ENCODE measurements at regions not wholly inside any gene's neighbourhood (a gene's known extent, or its start where the extent isn't known, plus 50 kb on each side); places are given as distances from the start of the nearest gene placed in this dataset.

- TF ChIP-seq FOXP2 (optimal IDR thresholded peaks at IDR 0.05; ENCODE audit: control extremely low read depth, extremely low read length, insufficient read depth), result no peak
- no peak for TF ChIP-seq EZH2 (IDR thresholded peaks at IDR 0.05)
- no peak for TF ChIP-seq POLR2AphosphoS5 (IDR thresholded peaks at IDR 0.05; ENCODE audit: borderline replicate concordance, low read depth, low read length)
These were observed 493.2 kb downstream of the CCDC85A start for GRCh38 chr2:56676966-56677365.
